HG03097 (cell line): ENCODE measurements at regions not wholly inside any gene's neighbourhood (a gene's known extent, or its start where the extent isn't known, plus 50 kb on each side); places are given as distances from the start of the nearest gene placed in this dataset.

Experiments
- ATAC-seq: cut with Tn5 transposase; IDR thresholded peaks from one replicate; pipeline ENCODE4 v1.9.1; 2021; ENCODE audit not compliant: unreplicated experiment, low FRiP score

DNA sequence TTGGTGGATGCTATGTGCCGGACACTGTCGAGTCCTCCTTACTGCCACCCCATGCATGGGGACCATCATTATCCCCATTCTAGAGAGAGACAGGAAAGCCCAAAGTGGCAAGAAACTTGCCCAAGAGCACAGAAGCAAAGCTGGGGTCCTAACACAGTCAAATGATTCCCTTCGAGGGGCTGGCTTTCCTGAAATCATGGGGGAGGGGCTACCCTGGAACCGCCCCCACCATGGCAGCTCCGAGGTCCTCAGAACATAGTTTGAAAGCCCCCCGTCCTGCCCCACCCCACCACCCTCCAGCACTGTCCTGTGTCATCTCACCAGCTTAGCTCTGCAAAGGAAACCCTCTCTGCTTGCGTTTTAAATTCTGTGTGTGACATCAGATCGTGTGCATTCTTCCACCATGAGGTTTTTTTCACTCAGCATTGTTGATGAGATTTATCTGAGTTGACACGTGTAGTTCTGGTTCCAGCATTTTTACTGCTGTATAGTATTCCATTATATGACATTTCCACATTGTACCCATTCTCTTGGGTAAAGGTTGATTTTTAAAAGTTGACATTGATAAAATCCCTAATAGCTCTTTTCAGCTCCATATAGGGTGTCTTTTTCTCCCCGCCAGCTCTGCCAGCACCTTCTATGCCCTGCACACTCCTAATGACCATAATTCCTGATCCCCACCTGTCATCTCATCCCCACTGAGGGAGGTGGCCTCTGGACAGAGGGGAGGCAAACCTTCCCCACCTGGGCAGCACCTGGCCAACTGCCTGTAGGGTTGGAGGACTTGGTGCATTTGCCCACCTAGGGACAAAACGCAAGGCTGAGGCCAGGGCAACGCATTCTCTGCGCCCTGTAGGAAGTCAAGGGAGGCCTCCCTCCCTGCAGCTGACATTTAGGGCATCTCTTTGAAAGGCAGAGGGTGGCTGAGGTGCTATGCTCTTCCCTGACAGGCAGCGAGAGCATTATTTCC is 100.2 kb upstream of the GPR26 start:
- ATAC-seq = no peak

DNA sequence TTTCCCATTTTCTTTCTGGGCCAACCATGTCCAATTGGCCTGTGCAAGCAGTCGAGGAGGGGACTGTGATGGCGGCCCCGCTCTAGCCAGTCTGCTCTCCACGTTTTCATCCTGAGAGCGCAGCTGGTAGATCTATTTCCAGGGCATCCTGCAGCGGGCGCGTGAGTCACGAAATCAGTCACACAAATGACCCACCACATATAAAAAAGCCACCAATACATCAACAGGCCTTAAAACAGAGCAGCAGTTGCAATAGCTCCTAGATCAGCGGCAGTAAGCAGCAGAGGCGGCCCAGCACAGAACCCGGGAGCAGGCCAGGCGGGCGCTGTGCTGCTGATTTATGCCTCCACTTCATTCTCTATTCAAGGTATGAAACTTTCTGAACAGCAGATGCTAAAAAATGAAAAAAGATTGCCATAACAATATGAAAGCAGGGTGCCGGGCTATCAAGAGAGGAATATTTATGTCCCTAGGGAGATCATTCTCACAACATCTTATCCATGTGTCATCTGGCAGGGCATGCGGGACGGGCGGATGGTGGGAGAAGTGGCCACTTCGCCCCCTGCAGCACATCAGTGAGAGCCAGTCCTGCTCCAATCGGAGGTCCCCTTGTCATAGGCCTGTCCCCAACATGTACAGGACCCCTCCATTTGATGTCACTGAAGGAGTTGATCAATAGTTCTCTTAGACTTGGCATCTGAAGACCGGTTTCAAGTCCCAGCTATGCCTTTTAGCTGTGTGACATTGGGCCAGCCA is 98.0 kb upstream of the GPR26 start:
- ATAC-seq = no peak

GRCh38 chr10:123568751-123569150 is 97.4 kb upstream of the GPR26 start:
- ATAC-seq = no peak

DNA sequence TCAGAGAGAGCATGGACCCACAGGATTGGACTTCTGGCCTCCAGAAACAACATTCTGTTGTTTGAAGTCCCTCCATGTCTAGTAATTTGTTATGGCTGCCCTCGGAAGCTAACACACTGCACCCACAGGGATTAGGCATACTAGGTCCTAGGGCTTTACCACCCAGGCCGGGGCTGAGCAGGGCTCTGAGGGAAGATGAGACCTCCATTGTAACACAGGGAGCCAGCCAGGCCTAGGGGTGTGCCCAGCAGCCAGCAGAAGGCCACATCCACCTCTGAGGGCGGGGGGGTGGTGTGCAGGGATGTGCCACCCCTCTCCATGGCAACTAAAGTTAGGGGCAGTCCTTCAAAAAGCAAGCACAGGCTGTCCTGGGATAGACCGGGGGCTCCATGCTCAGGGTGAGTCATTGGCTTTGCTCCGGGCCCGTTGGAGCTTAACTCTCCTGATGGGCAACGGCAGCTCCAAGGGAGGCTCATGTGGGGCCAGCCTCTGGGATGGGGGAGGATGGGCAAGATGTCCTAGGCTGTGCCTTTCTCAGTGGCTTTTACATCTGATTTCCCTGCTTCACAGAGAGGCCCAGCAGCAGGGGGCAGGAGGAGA is 96.6 kb upstream of the GPR26 start:
- no peak for ATAC-seq

DNA sequence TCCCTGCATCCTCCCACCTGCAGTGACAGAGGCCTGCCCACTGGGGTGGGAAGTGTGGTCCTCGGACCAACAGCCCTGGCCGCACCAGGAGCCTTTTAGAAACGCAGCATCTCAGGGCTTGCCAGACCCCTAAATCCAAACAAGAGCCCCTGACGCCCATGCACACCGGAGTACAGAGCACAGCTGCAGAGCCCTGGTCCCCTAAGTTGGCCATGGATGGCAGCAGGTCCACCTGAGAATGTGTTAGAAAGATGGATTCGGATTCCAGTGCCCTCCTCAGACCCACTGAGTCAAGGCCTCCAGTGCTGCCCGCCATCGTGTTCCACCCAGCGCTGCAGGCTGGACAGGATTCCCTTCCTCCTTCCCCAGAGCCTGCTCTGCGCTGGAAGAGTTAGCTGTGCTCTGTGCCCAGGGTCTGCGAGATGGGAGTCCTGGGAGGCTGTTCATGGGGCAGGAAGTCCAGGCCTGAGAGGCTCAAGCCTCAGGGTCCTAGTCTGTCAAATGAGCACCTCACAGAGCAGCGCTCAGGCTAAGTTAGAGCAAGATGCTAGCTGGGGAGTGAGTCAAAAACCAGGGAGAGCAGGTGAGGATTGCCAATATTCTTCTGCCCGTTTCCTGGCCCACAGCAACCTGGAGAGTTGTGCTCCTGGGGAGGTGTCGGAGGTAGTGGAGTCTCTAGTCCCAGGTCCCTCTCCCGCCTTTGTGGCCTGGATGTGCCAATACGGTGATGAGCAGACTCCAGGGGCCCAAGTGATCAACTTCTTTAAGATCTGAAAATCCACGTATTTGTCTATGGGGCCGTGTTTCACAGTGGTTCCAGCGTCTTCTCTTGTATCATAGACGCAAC is 95.9 kb upstream of the GPR26 start:
- ATAC-seq = no peak

DNA sequence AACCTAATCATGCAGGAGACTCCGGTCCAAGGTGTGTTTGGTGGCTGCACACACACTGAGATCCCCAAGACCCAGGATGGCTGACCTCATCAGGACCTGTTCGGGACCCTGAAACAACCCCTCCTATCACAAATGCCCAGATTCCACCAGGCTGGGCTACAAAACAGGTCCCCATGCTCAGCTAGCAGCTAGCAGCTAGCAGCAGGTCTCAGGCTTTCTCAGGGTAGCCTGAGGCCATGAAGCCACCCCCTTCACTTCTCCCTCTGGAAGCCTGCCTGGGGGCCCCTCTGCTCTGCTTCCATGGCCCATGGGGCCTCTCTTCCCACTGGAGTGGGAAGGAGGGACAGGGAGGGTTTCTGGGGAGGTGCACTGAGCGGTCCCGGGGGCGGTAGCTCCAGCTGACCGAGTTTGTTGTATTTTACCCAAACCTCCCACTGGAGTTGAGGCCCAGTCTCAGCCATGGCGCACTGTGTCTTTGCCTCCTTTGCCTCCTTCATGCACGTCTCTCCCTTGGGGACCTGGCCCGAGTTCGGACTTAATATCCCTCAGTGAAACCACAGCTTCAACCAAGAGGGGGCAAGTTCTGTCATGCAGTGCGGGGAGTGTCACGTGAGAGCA is 95.1 kb upstream of the GPR26 start:
- no peak for ATAC-seq

- ATAC-seq = no peak
Measured at GRCh38 chr10:123571978-123572377, 94.2 kb upstream of the GPR26 start.

GRCh38 chr10:123573236-123574108 is 92.7 kb upstream of the GPR26 start:
- no peak for ATAC-seq

- ATAC-seq = no peak
Measured at GRCh38 chr10:123574109-123574698, 92.0 kb upstream of the GPR26 start.

GRCh38 chr10:123575105-123575504 is 91.0 kb upstream of the GPR26 start:
- ATAC-seq = no peak

- no peak for ATAC-seq
Measured at GRCh38 chr10:123576706-123577105, 89.4 kb upstream of the GPR26 start.

GRCh38 chr10:123577921-123578461 is 88.2 kb upstream of the GPR26 start:
- ATAC-seq = no peak

- ATAC-seq = no peak
Measured at GRCh38 chr10:123578721-123579120, 87.4 kb upstream of the GPR26 start.

DNA sequence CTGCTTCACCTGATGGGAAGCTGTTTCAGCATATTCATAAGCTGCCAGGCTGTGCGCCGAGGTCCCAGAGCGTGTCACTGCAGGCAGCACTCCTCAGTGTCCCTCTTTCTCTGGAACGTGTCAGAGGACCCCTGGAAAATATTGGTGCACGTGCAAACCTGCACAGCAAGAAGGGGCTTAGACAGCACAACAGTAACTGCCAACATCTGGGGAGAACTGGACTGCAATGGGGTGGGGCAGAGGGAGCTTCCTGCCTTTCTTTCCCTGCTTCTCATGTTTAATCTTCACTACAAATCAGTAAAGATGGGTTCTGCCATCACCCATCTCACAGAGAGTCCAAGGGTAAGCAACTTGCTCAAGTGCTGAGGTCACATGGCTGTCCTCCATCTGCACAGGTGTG is 86.5 kb upstream of the GPR26 start:
- no peak for ATAC-seq

- ATAC-seq = no peak
Measured at GRCh38 chr10:123580426-123580825, 85.7 kb upstream of the GPR26 start.

GRCh38 chr10:123581656-123582055 is 84.5 kb upstream of the GPR26 start:
- no peak for ATAC-seq

GRCh38 chr10:123582084-123582989 is 83.8 kb upstream of the GPR26 start:
- ATAC-seq = no peak
